Hepatocyte (in vitro differentiated cells): ENCODE measurements at regions not wholly inside any gene's neighbourhood (a gene's known extent, or its start where the extent isn't known, plus 50 kb on each side); places are given as distances from the start of the nearest gene placed in this dataset.
A peak's percentile ranks its signal among the peaks of the same experiment; 100 is the strongest.

Source experiments
- DNase-seq: peaks from one replicate; pipeline ENCODE4 v3.0.0-alpha.2; 2016; ENCODE audit warnings: low spot score
- H2AFZ ChIP-seq: fragments of 200-600 bp; sonication (generic); 2 replicates; pipeline ENCODE4 v1.6.0; 2016; ENCODE audit warnings: antibody characterized with exemption, mild to moderate bottlenecking
- H3K27ac ChIP-seq: fragments of 200-600 bp; sonication (generic); 2 replicates; pipeline ENCODE4 v1.5.1; 2016; ENCODE audit warnings: mild to moderate bottlenecking
- H3K27me3 ChIP-seq: fragments of 200-600 bp; sonication (generic); 2 replicates; pipeline ENCODE4 v1.6.1; 2016
- H3K36me3 ChIP-seq: fragments of 200-600 bp; sonication (generic); replicated peaks from 2 replicates; pipeline ENCODE4 v1.5.1; 2016; ENCODE audit warnings: low read depth; ENCODE audit not compliant: insufficient read depth
- H3K4me1 ChIP-seq: fragments of 200-600 bp; sonication (generic); 2 replicates; pipeline ENCODE4 v1.5.1; 2016; ENCODE audit warnings: mild to moderate bottlenecking, moderate library complexity; ENCODE audit not compliant: insufficient read depth
- H3K4me2 ChIP-seq: fragments of 200-600 bp; sonication (generic); 2 replicates; pipeline ENCODE4 v1.6.0; 2016
- H3K4me3 ChIP-seq: fragments of 200-600 bp; sonication (generic); 2 replicates; pipeline ENCODE4 v1.5.1; 2016; ENCODE audit warnings: mild to moderate bottlenecking
- H3K79me2 ChIP-seq: fragments of 200-600 bp; sonication (generic); 2 replicates; pipeline ENCODE4 v1.6.0; 2017; ENCODE audit warnings: mild to moderate bottlenecking
- H3K9me2 ChIP-seq: fragments of 200-600 bp; sonication (generic); replicated peaks from 2 replicates; pipeline ENCODE4 v1.6.0; 2017; ENCODE audit warnings: mild to moderate bottlenecking; ENCODE audit not compliant: insufficient read depth
- H3K9me3 ChIP-seq: fragments of 200-600 bp; sonication (generic); 2 replicates; pipeline ENCODE4 v1.5.1; 2016; ENCODE audit warnings: low read depth, mild to moderate bottlenecking
- H4K20me1 ChIP-seq: fragments of 200-600 bp; sonication (generic); 2 replicates; pipeline ENCODE4 v1.6.0; 2016; ENCODE audit warnings: mild to moderate bottlenecking; ENCODE audit not compliant: insufficient read depth, poor library complexity, severe bottlenecking
- CTCF ChIP-seq: fragments of 200-600 bp; sonication (generic); IDR thresholded peaks from 2 replicates; pipeline ENCODE4 v1.5.1; 2016; ENCODE audit warnings: antibody characterized with exemption, mild to moderate bottlenecking; ENCODE audit not compliant: poor library complexity
- EZH2 ChIP-seq: fragments of 200-600 bp; sonication (generic); IDR thresholded peaks from 2 replicates; pipeline ENCODE4 v1.6.1; 2016; ENCODE audit warnings: antibody characterized with exemption, mild to moderate bottlenecking, borderline replicate concordance
- EZH2phosphoT487 ChIP-seq: fragments of 200-600 bp; sonication (generic); IDR thresholded peaks from one replicate; pipeline ENCODE4 v1.6.1; 2018; ENCODE audit warnings: antibody characterized with exemption, mild to moderate bottlenecking, low read depth, moderate library complexity; ENCODE audit not compliant: unreplicated experiment, severe bottlenecking
- WGBS: methylation state at CpG from one replicate; pipeline ENCODE4 v1.1.6; 2016; ENCODE audit warnings: low lambda C conversion rate; ENCODE audit errors: missing lambda C conversion rate; 5-methylcytosine and 5-hydroxymethylcytosine counted together

- H2AFZ ChIP-seq, result no peak overlapping the region
- H3K27ac ChIP-seq, result no peak overlapping the region
- H3K4me3 ChIP-seq, result no peak overlapping the region
- H3K9me2 ChIP-seq, result no peaks in the 10 kb centered on the region
- H4K20me1 ChIP-seq, result no peaks in the 10 kb centered on the region
- no peaks in the 10 kb centered on the region for H3K4me1 ChIP-seq
- TF ChIP-seq EZH2, result no peak
- no peak for TF ChIP-seq CTCF
- TF ChIP-seq EZH2phosphoT487, result no peak
- no peaks in the 10 kb centered on the region for H3K9me3 ChIP-seq
- no peak for DNase-seq
- H3K27me3 ChIP-seq, result no peaks in the 10 kb centered on the region
- no peak overlapping the region for H3K4me2 ChIP-seq
- 85% methylated on average over 3 of the region's 3 CpGs for WGBS
- no peaks in the 10 kb centered on the region for H3K36me3 ChIP-seq
- no peaks in the 10 kb centered on the region for H3K79me2 ChIP-seq
These were observed 434.7 kb downstream of the C3orf38 start for GRCh38 chr3:88584451-88584850.

DNA sequence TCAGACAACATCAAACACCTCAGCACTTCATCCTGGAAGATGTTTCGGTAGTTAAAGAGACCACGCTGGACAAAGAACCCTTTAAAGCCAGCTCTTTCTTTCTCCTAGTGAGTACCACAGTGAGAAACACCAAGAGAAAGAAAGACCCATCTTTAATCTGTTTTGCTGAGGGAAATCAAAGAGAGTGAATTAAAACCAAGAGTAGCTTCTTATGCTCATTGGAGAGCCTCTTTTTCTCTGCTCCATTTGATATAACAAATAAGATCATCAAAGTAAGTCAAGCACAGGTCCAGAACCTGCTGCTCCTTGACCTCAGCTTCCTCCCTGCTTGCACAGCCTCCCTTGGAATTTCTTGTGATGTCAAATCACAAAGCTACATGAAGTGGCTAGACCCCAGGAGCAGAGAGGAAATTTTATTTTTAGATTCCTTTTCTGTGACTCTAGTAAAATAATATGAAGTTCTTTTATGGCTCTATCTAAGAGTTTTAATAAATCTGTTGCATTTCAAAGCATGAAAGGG, 436.4 kb downstream of the C3orf38 start:
- Histone ChIP-seq H3K27me3 (no peaks in the 10 kb centered on the region), H3K4me1 (no peaks in the 10 kb centered on the region), H3K27ac (no peak overlapping the region), H3K36me3 (no peaks in the 10 kb centered on the region), H4K20me1 (no peaks in the 10 kb centered on the region), H2AFZ (no peak overlapping the region), H3K79me2 (no peaks in the 10 kb centered on the region), H3K9me2 (no peaks in the 10 kb centered on the region), H3K9me3 (no peaks in the 10 kb centered on the region), H3K4me2 (no peak overlapping the region), H3K4me3 (no peak overlapping the region)
- WGBS, result 89% methylated on average over 2 of the region's 2 CpGs
- DNase-seq, result no peak
- TF ChIP-seq EZH2phosphoT487 (no peak), CTCF (no peak), EZH2 (no peak)

- H3K4me2 ChIP-seq, result no peak overlapping the region
- no peak for TF ChIP-seq EZH2
- TF ChIP-seq EZH2phosphoT487, result no peak
- no peak for TF ChIP-seq CTCF
- no peaks in the 10 kb centered on the region for H3K36me3 ChIP-seq
- H3K9me2 ChIP-seq, result no peaks in the 10 kb centered on the region
- H3K4me3 ChIP-seq, result no peak overlapping the region
- no peaks in the 10 kb centered on the region for H3K4me1 ChIP-seq
- H3K27me3 ChIP-seq, result no peaks in the 10 kb centered on the region
- no peaks in the 10 kb centered on the region for H4K20me1 ChIP-seq
- H3K79me2 ChIP-seq, result no peaks in the 10 kb centered on the region
- no peak overlapping the region for H3K27ac ChIP-seq
- WGBS, result 55% methylated on average over 2 of the region's 2 CpGs
- no peak for DNase-seq
- no peaks in the 10 kb centered on the region for H3K9me3 ChIP-seq
- H2AFZ ChIP-seq, result no peak overlapping the region
These were observed 439.4 kb downstream of the C3orf38 start for GRCh38 chr3:88589138-88589537.

DNA sequence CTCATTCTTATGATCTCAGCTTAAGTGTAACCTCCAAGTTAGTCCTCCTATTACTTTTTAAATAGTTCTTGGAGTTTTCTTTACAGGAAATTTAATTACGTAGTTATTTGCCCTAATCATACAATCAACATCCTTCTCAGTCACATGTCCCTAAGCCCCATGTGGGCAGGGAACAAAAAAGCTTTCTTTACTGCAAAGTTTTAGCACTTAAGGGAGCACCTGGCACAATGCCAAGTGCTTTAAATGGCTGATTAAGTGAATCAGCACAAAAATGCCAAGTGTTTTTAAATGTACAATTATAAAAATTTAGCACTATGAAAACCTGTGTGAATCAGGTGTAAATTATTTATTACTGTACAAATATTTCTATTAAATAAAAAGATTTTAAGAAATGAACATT, 445.3 kb downstream of the C3orf38 start:
- H3K4me1 ChIP-seq, result no peaks in the 10 kb centered on the region
- no peaks in the 10 kb centered on the region for H3K9me2 ChIP-seq
- TF ChIP-seq CTCF, result no peak
- TF ChIP-seq EZH2, result no peak
- no peak for TF ChIP-seq EZH2phosphoT487
- H3K4me2 ChIP-seq, result no peak overlapping the region
- WGBS, result 64% methylated on average over 1 of the region's 1 CpG
- H3K27me3 ChIP-seq, result no peaks in the 10 kb centered on the region
- peak; percentile 9 for DNase-seq
- no peaks in the 10 kb centered on the region for H3K79me2 ChIP-seq
- no peaks in the 10 kb centered on the region for H4K20me1 ChIP-seq
- H3K9me3 ChIP-seq, result no peaks in the 10 kb centered on the region
- no peak overlapping the region for H3K27ac ChIP-seq
- no peak overlapping the region for H3K4me3 ChIP-seq
- H3K36me3 ChIP-seq, result no peaks in the 10 kb centered on the region
- no peak overlapping the region for H2AFZ ChIP-seq
